Suprapubic skin (tissue), 4 donors: ENCODE measurements at regions not wholly inside any gene's neighbourhood (a gene's known extent, or its start where the extent isn't known, plus 50 kb on each side); places are given as distances from the start of the nearest gene placed in this dataset.

ENCODE experiments used
- DNase-seq, 2 donors: peaks; one replicate each; pipeline ENCODE4 v3.0.0-alpha.2; 2019; ENCODE audit warnings: low spot score in 2 of 2
- H3K27ac ChIP-seq: fragments of 200-600 bp; sonication (generic); one replicate; pipeline ENCODE4 v1.5.1; 2019
- H3K27me3 ChIP-seq: fragments of 200-600 bp; sonication (generic); one replicate; pipeline ENCODE4 v1.5.1; 2019
- H3K36me3 ChIP-seq: fragments of 200-600 bp; sonication (generic); one replicate; pipeline ENCODE4 v1.5.1; 2019
- H3K4me1 ChIP-seq: fragments of 200-600 bp; sonication (generic); one replicate; pipeline ENCODE4 v1.5.1; 2019
- H3K4me3 ChIP-seq: fragments of 200-600 bp; sonication (generic); one replicate; pipeline ENCODE4 v1.5.1; 2019; ENCODE audit warnings: mild to moderate bottlenecking
- H3K9me3 ChIP-seq: fragments of 200-600 bp; sonication (generic); one replicate; pipeline ENCODE4 v1.5.1; 2019
- EP300 ChIP-seq: sonication (generic); formaldehyde crosslinking; IDR thresholded peaks from one replicate; pipeline ENCODE4 v1.6.1; 2017; ENCODE audit warnings: antibody characterized with exemption
- POLR2A ChIP-seq, 2 donors: fragments of 450-650 bp; IDR thresholded peaks; one replicate each; pipeline ENCODE4 v1.6.1; 2017; ENCODE audit warnings: antibody characterized with exemption in 2 of 2, mild to moderate bottlenecking in 2 of 2, moderate library complexity in 2 of 2
- POLR2AphosphoS5 ChIP-seq, 3 donors: sonication (generic); formaldehyde crosslinking; IDR thresholded peaks; one replicate each; pipeline ENCODE4 v1.6.1; 2017; ENCODE audit warnings: antibody characterized with exemption in 3 of 3
- WGBS: methylation state at CpG from one replicate; pipeline ENCODE4 v1.1.5; 2018; 5-methylcytosine and 5-hydroxymethylcytosine counted together
- TF ChIP-seq, protein P1 (sequence below), 2 donors: fragments of 200-600 bp in 1 of 2; fragments of 450-650 bp in 1 of 2; sonication (generic) in 1 of 2; IDR thresholded peaks; one replicate each; pipeline ENCODE4 v1.5.1; 2016 to 2019; ENCODE audit warnings: antibody characterized with exemption in 2 of 2, mild to moderate bottlenecking in 1 of 2, moderate library complexity in 1 of 2

DNA sequence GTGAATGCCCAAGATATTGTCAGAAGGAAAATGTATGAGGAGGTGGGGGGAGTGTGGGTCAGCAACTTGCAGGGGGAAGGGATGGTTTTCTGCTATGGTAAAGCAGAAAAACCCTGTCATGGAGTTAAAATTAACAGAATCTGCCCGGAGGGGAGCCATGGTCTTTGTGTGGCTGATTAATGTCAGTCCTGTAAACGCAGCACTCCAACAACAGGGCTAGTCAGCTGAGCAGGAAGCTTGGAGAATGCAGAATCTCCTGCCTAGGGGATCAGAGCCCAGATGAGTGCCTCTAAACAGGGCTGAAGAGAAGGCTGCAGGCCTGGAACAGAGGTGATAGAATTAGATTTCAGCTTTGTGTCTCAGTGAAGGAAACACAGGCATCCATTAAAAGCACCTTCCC, 140.9 kb upstream of the MTNR1B start:
- Histone ChIP-seq H3K4me3 (no peak overlapping the region), H3K27me3 (no peaks in the 10 kb centered on the region), H3K36me3 (no peaks in the 10 kb centered on the region), H3K4me1 (no peaks in the 10 kb centered on the region), H3K27ac (no peak overlapping the region), H3K9me3 (no peaks in the 10 kb centered on the region)
- TF ChIP-seq POLR2AphosphoS5 (IDR thresholded peaks at IDR 0.05) (no peak), POLR2A (IDR thresholded peaks at IDR 0.05) (no peak), EP300 (no peak)
- TF ChIP-seq, protein P1, sequence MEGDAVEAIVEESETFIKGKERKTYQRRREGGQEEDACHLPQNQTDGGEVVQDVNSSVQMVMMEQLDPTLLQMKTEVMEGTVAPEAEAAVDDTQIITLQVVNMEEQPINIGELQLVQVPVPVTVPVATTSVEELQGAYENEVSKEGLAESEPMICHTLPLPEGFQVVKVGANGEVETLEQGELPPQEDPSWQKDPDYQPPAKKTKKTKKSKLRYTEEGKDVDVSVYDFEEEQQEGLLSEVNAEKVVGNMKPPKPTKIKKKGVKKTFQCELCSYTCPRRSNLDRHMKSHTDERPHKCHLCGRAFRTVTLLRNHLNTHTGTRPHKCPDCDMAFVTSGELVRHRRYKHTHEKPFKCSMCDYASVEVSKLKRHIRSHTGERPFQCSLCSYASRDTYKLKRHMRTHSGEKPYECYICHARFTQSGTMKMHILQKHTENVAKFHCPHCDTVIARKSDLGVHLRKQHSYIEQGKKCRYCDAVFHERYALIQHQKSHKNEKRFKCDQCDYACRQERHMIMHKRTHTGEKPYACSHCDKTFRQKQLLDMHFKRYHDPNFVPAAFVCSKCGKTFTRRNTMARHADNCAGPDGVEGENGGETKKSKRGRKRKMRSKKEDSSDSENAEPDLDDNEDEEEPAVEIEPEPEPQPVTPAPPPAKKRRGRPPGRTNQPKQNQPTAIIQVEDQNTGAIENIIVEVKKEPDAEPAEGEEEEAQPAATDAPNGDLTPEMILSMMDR (IDR thresholded peaks at IDR 0.05): no peak
- DNase-seq: no peak
- WGBS: 28% methylated on average over 2 of the region's 2 CpGs

GRCh38 chr11:92829121-92829520, 140.3 kb upstream of the MTNR1B start:
- DNase-seq: no peak
- TF ChIP-seq EP300 (no peak), POLR2AphosphoS5 (IDR thresholded peaks at IDR 0.05) (no peak), POLR2A (IDR thresholded peaks at IDR 0.05) (no peak)
- TF ChIP-seq, protein P1 (IDR thresholded peaks at IDR 0.05): no peak
- no peak overlapping the region for H3K27ac ChIP-seq
- WGBS: 92% methylated on average over 3 of the region's 3 CpGs
- no peak overlapping the region for H3K4me3 ChIP-seq
- H3K36me3 ChIP-seq: no peaks in the 10 kb centered on the region
- H3K27me3 ChIP-seq: no peaks in the 10 kb centered on the region
- H3K4me1 ChIP-seq: peaks cover 4% of the 10 kb centered on the region
- no peaks in the 10 kb centered on the region for H3K9me3 ChIP-seq

- Histone ChIP-seq H3K9me3 (no peaks in the 10 kb centered on the region), H3K4me1 (peaks cover 5% of the 10 kb centered on the region), H3K27me3 (no peaks in the 10 kb centered on the region), H3K36me3 (no peaks in the 10 kb centered on the region), H3K4me3 (no peak overlapping the region), H3K27ac (no peak overlapping the region)
- DNase-seq: no peak
- no peak for TF ChIP-seq POLR2AphosphoS5 (IDR thresholded peaks at IDR 0.05)
- no peak for TF ChIP-seq EP300
- TF ChIP-seq POLR2A (IDR thresholded peaks at IDR 0.05): no peak
- TF ChIP-seq, protein P1 (IDR thresholded peaks at IDR 0.05): no peak
Observed at GRCh38 chr11:92829671-92830070, 139.8 kb upstream of the MTNR1B start.

DNA sequence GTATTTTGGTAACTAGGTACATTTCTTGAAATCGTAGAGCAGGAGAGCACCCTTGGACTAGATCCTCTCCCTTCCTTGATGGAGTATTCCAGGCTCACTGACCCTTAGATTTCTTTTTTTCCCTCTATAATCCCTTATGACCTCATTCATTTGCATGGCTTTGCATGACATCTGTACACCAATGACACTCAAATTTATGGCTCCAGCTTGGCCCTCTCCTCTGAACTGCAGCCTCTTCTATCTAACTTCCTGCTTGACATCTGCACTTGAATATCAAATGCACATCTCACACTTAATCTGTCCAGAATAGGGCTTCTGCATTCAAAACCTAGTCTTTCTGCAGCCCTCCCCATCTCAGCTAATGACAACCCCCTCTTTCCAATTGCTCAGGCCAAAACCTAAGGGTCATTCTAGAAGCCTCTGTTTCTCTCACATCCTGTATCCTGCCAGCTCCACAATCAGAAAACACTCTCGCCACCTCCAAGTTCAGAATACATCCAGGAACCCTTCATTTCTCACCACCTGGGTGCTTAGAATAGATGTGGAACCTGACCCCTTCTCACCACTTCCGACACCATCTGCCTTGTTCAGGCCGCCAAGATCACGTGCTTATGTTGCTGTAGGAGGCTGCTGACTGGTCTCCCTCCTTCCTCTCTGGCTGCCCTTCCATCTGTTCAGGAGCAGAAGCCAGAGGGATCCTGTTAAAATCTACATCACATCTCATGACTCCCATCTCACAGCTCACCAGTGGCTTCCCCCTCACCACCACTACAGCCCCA, 138.9 kb upstream of the MTNR1B start:
- Histone ChIP-seq H3K27ac (no peak overlapping the region), H3K4me1 (peaks cover 5% of the 10 kb centered on the region), H3K27me3 (no peaks in the 10 kb centered on the region), H3K36me3 (no peaks in the 10 kb centered on the region), H3K9me3 (no peaks in the 10 kb centered on the region), H3K4me3 (no peak overlapping the region)
- 80% methylated on average over 5 of the region's 5 CpGs for WGBS
- DNase-seq: no peak
- TF ChIP-seq POLR2AphosphoS5 (IDR thresholded peaks at IDR 0.05) (no peak), POLR2A (IDR thresholded peaks at IDR 0.05) (no peak), EP300 (no peak)
- TF ChIP-seq, protein P1 (IDR thresholded peaks at IDR 0.05): no peak

GRCh38 chr11:92834296-92835020, 135.0 kb upstream of the MTNR1B start:
- 50% methylated on average over 3 of the region's 3 CpGs for WGBS

More at GRCh38 chr11:92834296-92835020, 135.0 kb upstream of the MTNR1B start:
- no peak overlapping the region for H3K4me3 ChIP-seq
- peaks cover 13% of the 10 kb centered on the region for H3K4me1 ChIP-seq
- no peaks in the 10 kb centered on the region for H3K9me3 ChIP-seq
- DNase-seq: no peak
- no peak overlapping the region for H3K27ac ChIP-seq
- no peaks in the 10 kb centered on the region for H3K36me3 ChIP-seq
- no peaks in the 10 kb centered on the region for H3K27me3 ChIP-seq
- TF ChIP-seq POLR2AphosphoS5 (IDR thresholded peaks at IDR 0.05): no peak
- TF ChIP-seq, protein P1 (IDR thresholded peaks at IDR 0.05): no peak
- TF ChIP-seq EP300: no peak
- TF ChIP-seq POLR2A (IDR thresholded peaks at IDR 0.05): no peak
